GM21723 (cell line): ENCODE measurements at regions not wholly inside any gene's neighbourhood (a gene's known extent, or its start where the extent isn't known, plus 50 kb on each side); places are given as distances from the start of the nearest gene placed in this dataset.
A peak's percentile ranks its signal among the peaks of the same experiment; 100 is the strongest.
"Not testable (repeated sequence)": the region's sequence is repeated elsewhere in the genome, so short reads cannot be mapped to it uniquely, and the experiment has no call there.

Experiments used
- ATAC-seq: cut with Tn5 transposase; IDR thresholded peaks from one replicate; pipeline ENCODE4 v1.9.1; 2021; ENCODE audit warnings: mild to moderate bottlenecking, moderate library complexity; ENCODE audit not compliant: unreplicated experiment

DNA sequence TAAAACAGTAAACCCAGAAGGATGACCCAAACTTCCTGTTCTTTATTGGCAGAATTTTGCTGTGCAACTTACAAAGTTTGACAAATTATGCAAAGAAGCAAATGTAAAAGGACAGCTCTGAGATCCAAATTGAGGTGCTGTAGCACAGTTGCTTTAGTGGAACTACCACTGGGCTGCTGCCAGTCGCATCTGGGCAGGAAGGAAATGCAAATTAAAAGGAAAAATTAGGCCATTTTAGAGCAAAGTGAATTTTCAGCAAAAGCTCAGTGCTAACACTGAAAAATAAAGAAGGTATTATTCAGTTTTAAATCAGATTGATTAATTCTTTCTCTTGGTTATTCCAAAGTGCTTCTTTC, 104.5 kb downstream of the ZMAT3 start:
- peak; percentile 10 for ATAC-seq

DNA sequence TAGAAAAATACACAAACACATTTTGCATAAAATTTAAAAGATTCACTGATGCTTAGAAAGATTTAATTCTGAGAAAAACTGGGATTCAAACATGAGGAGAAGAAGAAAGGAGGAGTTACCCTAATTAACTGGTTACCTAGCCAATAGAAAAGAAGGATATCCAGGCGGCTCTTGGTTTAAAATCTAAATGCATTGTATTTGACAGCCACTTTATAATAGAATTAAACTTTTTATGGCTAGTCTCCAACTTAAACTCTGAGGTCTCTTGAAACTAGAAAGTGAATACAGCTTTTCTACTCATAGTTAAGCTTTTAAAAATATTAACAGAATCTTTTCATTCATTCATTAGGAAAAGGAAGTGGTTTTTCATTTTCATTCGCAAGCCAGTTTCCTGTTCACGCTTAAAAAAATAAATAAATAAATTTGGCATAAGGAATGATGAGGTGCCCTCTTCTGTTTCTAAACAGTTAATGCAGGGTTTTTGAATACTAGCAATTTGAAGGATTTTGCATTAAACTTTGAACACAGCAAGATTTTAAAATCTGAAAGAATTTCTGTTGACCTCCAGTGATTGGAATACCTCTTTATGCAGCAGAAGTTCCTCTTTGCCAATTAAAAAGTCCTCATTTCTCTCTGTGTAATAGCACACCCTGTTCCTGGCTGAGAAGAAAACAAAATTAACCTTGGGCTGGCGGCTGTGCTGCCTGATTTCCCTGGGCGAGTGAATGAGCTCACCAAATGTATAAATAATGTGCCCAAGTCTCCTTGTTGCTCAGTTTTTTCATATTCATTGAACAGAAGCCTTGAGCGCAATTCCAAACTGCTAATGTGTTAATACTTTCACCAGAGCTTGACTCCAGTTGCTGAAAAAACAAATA, 105.1 kb downstream of the ZMAT3 start:
- peak; percentile 47 for ATAC-seq

DNA sequence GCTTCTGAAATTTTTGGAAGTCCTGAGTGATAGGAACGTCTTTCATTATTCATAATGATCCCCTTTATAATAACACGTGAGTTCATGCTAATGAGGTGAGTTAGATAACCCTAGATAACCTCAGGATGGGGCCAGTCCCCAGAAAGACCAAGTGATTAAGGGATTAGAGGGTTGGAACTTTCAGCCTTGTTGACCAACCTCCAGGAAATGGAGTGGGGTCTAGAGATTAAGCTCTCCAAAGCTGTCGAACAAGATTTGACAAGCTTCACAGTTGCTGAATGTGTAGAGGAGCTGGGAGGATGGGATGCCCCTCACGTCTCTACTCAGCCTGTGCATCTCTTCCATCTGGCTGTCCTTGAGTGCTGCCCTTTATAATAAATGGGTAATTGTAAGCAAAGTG, 107.1 kb downstream of the ZMAT3 start:
- ATAC-seq, result no peak

DNA sequence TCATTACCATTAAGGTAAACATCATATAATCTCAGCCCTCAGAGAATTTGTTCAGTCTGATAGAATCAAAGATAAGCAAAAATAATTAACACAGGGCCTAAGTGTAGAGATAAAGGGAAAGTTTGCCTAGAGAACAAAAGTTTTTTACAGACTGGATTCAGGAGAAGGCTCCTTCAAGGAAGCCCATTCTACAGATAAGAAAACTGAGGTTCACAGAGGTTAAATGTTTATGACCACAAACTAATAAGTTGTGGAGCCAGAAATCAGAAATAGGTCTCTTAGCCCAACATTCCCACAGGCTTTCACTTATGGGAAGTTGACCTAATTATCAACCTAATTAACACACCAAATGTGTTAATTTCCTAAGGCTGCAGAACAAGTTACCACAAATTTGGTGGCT, 110.7 kb downstream of the ZMAT3 start:
- no peak for ATAC-seq

DNA sequence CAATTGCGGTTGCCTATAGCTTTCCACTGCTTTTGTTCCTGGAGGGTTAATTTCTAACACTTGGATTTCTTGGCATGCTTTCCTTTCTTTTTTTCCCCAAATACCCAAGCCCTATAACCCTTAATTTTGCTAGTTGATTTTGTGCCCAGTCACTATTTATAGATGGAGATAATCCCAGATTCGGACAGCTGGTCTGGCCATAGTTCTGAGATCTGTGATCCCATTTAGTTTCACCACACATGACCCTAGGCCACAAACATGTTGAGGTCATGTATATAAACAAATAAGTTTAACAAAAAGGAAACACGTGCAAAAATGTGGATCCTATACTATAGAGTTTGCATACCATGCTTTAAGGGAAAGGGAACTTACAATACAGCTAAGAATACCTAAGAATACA, 111.4 kb downstream of the ZMAT3 start:
- ATAC-seq, result no peak

DNA sequence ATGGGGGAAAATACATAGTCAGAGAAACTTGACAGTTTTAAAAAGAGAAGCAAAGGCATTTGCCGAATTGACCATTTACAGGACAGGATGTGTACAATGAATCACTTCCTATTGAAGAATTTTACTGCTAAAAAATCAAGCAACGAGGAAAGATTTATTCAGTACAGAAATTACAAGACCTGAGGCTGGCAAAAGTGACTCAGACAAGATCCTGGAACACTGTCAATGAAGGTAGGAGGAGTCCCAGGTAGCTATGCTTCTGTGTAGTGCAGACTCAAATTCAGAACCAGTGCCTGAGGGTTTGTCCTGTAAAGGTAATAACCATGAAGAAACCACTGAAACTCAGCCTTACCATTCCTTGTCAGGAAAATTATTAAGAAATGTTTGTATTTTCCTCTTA, 120.9 kb downstream of the ZMAT3 start:
- ATAC-seq, result no peak

DNA sequence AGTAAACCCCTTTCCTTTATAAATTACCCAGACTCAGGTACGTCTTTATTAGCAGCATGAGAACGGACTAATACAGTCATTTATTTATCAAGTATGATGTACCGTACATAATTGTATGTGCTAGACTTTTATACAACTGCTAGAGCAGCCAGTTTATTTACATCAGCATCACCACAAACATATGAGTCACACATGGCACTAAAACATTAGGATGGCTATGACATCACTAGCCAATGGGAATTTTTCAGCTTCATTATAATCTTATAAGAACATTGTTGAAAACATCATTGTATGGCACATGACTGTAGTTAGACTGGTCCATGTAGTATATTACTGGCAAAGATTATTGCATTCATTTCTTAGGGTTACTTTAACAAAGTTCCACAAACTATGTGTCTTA, 121.7 kb downstream of the ZMAT3 start:
- ATAC-seq, result no peak

DNA sequence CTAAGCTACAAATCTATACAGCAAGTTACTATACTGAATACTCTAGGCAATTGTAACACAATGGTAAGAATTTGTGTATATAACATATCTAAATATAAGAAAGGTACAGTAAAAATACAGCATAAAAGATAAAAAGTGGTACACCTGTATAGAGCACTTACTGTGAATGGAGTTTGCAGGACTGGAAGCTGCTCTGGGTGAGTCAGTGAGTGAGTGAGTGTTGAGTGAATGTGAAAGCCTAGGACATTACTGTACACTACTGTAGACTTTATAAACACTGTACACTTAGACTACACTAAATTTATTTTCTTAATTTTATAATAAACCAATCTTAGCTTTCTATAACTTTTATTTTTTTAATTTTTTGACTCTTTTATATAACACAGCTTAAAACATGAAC, 123.1 kb downstream of the ZMAT3 start:
- ATAC-seq, result no peak

DNA sequence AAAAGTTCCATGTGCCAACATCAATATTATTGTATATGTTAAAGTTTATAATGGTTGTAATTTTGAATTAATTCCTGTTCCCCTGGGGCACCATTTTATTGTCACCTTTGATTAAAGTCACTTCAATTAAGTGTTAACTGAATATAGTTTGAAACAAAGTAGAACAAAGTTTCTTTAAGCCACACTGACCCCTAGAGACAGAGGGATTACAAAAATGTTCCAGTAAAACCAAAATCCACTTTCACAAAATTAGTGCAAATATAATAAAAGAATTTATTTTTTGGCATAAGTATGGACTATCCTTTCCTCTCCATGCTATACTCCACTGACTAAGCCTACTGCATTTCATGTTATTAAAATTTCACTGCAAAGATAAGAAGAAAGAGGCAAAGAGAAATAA, 123.9 kb downstream of the ZMAT3 start:
- ATAC-seq, result no peak

DNA sequence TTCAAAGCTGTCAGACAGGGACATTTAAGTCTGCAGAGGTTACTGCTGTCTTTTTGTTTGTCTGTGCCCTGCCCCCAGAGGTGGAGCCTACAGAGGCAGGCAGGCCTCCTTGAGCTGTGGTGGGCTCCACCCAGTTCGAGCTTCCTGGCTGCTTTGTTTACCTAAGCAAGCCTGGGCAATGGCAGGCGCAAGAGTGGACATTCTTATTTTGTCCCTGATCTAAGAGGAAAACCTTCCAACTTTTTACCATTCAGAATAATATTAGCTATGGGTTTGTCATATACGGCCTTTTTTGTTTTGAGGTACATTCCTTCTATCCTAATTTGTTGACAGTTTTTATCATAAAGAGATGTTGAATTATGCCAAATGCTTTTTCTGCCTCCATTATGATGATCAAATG, 129.3 kb downstream of the ZMAT3 start:
- not testable (repeated sequence) for ATAC-seq

DNA sequence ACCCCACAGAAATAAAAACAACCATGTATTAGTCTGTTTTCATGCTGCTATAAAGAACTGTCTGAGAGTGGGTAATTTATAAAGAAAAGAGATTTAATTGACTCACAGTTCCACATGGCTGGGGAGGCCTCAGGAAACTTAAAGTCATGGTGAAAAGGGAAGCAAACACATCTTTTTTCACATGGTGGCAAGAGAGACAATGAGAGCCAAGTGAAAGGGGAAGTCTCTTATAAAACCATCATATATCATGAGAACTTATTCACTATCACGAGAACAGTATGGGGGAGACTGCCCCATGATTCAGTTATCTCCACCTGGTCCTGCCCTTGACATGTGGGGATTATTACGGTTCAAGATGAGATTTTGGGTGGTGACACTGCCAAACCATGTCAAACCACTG, 141.5 kb downstream of the ZMAT3 start:
- no peak for ATAC-seq

DNA sequence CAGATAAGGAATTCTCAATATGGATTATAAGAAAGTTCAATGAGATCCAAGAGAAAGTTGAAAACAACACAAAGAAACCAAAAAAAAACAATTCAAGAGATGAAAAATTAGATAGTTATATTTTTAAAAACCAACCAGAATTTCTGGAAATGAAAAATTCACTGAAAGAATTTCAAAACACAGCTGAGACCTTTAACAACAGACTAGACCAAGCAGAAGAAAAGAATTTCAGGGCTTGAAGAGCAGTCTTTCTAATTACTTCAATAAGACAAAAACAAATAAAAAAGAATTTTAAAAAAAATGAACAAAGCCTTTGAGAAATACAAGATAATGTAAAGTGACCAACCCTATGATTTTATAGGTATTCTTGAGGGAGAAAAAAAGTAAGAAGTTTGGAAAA, 155.4 kb downstream of the ZMAT3 start:
- no peak for ATAC-seq

DNA sequence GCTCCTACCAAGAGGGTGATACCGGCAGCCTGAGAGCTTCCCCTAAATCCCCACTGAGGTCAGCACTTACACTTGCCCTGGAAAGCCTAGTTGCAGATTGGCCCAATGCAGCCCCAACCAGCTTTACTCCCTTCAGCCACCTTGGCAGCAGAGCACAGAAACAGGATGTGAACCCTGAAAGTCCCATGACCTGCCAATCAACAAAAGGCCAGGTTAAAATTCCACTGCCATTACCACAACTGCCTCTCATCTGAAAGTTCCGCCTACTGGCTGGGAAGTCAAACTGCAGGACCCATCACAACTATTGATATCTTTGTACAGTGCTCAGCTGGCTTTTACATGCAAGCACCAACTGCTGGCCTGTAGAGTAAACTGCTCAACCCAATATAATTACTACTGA, 156.2 kb downstream of the ZMAT3 start:
- no peak for ATAC-seq

DNA sequence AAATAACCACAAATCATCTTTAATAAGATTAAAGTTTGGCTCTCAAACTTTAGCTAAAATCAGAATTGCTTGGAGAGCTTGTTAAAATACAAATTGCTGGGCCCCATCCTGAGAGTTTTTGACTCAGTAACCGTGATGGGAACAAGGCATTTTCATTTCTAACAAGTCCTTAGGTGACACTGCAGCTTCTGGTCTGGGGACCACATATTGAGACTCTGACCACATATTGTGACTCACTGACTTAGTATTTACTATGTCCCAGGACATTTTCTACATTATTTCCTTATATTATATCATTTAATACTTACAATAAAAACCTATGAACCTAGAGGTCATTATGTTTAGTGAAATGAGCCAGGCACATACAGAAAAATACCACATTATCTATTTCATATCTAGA, 164.5 kb downstream of the ZMAT3 start:
- no peak for ATAC-seq

DNA sequence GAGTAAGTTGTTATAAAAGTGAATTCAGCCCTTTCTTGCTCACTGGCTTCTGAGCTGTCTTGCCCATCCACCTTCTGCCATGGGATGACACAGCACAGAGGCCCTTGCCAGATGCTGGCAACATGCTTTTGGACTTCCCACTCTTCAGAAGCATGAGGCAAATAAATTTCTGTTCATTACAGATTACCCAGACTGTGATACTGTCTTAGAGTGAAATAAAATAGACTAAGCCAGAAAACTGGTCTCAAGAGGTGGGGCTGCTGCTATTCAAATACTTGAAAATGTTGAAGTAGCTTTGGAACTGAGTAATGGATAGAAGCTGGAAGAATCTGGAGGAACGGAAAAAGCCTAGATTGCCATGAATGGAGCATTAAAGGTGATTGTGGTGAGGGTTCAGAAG, 170.4 kb downstream of the ZMAT3 start:
- no peak for ATAC-seq

DNA sequence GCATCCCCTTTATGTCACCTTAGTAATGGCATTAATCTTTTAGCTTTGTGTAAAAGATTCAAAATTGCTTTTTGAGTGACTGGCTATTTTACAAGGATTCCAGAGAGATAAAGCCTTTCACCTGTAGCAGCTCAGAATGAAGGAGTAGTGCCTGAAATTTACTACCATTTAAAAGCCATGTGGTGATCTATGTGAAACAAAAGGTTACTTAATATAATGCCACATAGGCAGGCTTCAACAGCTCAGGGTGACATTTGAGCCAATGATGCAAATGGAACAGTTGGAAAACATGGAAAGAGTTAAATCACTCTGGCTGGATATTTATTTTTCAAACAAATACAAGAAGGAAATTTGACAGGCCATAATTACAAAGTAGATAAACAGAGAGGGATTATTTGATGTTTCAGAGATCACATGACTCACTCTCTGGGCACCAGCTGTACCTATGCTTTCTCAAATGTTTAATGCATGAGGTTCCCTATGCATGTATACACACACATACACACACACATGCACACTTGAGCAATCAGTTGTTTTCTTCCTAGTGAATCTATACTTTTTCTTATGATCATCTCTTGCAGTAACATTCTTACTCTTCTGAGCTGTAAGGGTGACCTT, 171.5 kb downstream of the ZMAT3 start:
- ATAC-seq, result no peak

DNA sequence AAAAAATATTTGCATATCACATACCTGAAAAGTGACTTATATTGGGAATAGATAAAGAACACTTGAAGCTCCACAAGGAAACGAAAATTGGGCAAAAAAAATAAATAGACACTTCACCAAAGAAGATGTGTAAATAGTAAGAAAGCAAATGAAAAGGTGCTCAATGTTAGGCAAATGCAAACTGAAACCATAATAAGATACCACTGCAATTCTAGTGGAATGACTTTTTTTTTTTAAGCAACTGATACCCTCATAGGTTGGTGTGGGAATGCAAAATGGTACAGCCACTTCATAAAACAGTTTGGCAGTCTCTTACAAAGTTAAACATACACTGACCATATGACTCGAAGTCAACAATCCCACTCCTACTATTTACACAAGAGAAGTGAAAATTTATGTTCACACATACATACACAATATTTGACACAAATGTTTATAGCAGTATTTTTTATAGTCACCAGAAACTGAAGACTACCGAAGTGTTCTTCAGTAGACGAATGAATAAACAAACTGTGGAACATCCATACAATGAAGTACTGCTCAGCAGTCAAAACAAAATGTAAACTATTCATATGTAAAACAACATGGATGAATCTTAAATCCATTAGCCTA, 176.3 kb downstream of the ZMAT3 start:
- no peak for ATAC-seq
